A673 (cell line): ENCODE measurements at regions not wholly inside any gene's neighbourhood (a gene's known extent, or its start where the extent isn't known, plus 50 kb on each side); places are given as distances from the start of the nearest gene placed in this dataset.

ENCODE experiments used
- BruUV-seq: library from RNA; stranded (reverse); fragments of 400-500 nt; replicated peaks from 2 replicates; lab custom pipeline; 2021; lab: Mats Ljungman, UMichigan
- CTCF ChIA-PET: fragments of 300-600 bp; sonication (Branson Sonifier 250); formaldehyde crosslinking; loops from one replicate; lab custom pipeline; 2022; ENCODE audit warnings: antibody characterized with exemption; lab: Charles Lee
- POLR2A ChIA-PET: fragments of 300-600 bp; sonication (Branson Sonifier 250); formaldehyde crosslinking; loops from one replicate; lab custom pipeline; 2022; ENCODE audit warnings: antibody characterized with exemption; ENCODE audit not compliant: low non-redundant PET; lab: Charles Lee
- DNase-seq: peaks from one replicate; pipeline ENCODE4 v3.0.0-alpha.2; 2015; ENCODE audit warnings: low spot score
- H3K27ac ChIP-seq: fragments of 200-600 bp; sonication (generic); 2 replicates; pipeline ENCODE4 v1.5.1; 2016; ENCODE audit warnings: mixed run types, low read depth, mild to moderate bottlenecking, mixed read lengths, antibody characterized with exemption, low read length; ENCODE audit not compliant: poor library complexity, severe bottlenecking
- H3K27me3 ChIP-seq: fragments of 200-600 bp; sonication (generic); replicated peaks from 2 replicates; pipeline ENCODE4 v1.6.1; 2017; ENCODE audit warnings: mixed run types, low read depth, mild to moderate bottlenecking, mixed read lengths, antibody characterized with exemption, low read length; ENCODE audit not compliant: insufficient read depth, poor library complexity
- H3K36me3 ChIP-seq: fragments of 200-600 bp; sonication (generic); 2 replicates; pipeline ENCODE4 v1.6.1; 2016; ENCODE audit warnings: mixed run types, mild to moderate bottlenecking, mixed read lengths, antibody characterized with exemption, low read length; ENCODE audit not compliant: insufficient read depth, poor library complexity, severe bottlenecking
- H3K4me1 ChIP-seq: fragments of 200-600 bp; sonication (generic); 2 replicates; pipeline ENCODE4 v1.6.1; 2017; ENCODE audit warnings: mixed run types, mild to moderate bottlenecking, mixed read lengths, antibody characterized with exemption, low read length; ENCODE audit not compliant: insufficient read depth, poor library complexity, severe bottlenecking
- H3K4me3 ChIP-seq: fragments of 200-600 bp; sonication (generic); 2 replicates; pipeline ENCODE4 v1.5.1; 2016; ENCODE audit warnings: low read depth, mixed run types, mild to moderate bottlenecking, mixed read lengths, low read length; ENCODE audit not compliant: poor library complexity, severe bottlenecking
- H3K9me3 ChIP-seq: fragments of 200-600 bp; sonication (generic); 2 replicates; pipeline ENCODE4 v1.6.1; 2016; ENCODE audit warnings: mixed run types, low read depth, mild to moderate bottlenecking, mixed read lengths, antibody characterized with exemption, low read length; ENCODE audit not compliant: poor library complexity, severe bottlenecking
- EZH2 ChIP-seq: fragments of 200-600 bp; sonication (generic); IDR thresholded peaks from 2 replicates; pipeline ENCODE4 v1.6.1; 2017; ENCODE audit warnings: borderline replicate concordance, low read depth, mild to moderate bottlenecking, mixed read lengths, antibody characterized with exemption, low read length; ENCODE audit not compliant: poor library complexity, severe bottlenecking
- intact Hi-C: fragments of 100-400 bp; cut with micrococcal nuclease; formaldehyde crosslinking; loops from one replicate; pipeline ENCODE4 v1.10.0; 2022; ENCODE audit not compliant: unreplicated experiment
- TF ChIP-seq, protein P1 (sequence below): fragments of 300-800, 200-600 bp; sonication (generic); conservative IDR thresholded peaks from 2 replicates; pipeline ENCODE4 v1.5.1; 2017; ENCODE audit warnings: low read depth, mild to moderate bottlenecking, antibody characterized with exemption, low read length, moderate library complexity, mixed read lengths

DNA sequence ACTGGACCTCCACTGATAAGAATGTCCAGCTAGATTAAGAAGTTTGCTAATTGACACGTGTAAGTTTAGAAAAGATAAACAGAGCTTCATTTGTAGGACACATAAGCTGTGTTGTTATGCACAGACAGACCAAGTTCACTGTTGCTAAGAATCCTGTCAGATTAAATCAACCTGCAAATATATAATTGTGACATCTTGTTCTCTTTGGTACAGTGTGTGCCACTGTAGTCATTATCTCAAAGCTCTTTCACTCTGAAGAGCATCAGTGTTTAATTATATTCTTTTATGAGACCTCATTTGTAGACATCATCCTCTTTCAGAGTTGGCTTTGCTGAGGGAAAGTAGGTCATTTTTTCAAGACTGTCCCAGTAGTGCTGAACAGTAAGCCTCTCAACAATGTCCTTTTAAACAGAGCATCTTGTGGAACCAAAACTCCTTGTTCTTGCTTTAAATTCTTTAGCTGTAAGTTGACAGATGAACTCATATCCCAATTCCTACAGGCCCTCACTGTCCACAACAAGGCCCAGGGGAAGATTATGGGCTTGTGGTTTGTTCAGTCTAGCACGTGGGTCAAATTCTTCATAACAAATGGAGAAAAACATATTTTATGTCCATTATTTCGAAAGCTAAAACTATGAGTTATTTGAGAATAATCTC is 252.4 kb downstream of the HDGFL1 start:
- H3K9me3 ChIP-seq: no peaks in the 10 kb centered on the region
- ChIA-PET POLR2A (no interaction called here), CTCF (no interaction called here)
- no peak for DNase-seq
- H3K36me3 ChIP-seq: no peaks in the 10 kb centered on the region
- BruUV-seq: no TSS peak
- TF ChIP-seq, protein P1, sequence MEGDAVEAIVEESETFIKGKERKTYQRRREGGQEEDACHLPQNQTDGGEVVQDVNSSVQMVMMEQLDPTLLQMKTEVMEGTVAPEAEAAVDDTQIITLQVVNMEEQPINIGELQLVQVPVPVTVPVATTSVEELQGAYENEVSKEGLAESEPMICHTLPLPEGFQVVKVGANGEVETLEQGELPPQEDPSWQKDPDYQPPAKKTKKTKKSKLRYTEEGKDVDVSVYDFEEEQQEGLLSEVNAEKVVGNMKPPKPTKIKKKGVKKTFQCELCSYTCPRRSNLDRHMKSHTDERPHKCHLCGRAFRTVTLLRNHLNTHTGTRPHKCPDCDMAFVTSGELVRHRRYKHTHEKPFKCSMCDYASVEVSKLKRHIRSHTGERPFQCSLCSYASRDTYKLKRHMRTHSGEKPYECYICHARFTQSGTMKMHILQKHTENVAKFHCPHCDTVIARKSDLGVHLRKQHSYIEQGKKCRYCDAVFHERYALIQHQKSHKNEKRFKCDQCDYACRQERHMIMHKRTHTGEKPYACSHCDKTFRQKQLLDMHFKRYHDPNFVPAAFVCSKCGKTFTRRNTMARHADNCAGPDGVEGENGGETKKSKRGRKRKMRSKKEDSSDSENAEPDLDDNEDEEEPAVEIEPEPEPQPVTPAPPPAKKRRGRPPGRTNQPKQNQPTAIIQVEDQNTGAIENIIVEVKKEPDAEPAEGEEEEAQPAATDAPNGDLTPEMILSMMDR: no peak
- no peak for TF ChIP-seq EZH2
- H3K27ac ChIP-seq: no peak overlapping the region
- no peak overlapping the region for H3K4me3 ChIP-seq
- no peaks in the 10 kb centered on the region for H3K27me3 ChIP-seq
- intact Hi-C loops: no loop called here
- peaks cover 8% of the 10 kb centered on the region for H3K4me1 ChIP-seq

- BruUV-seq: no TSS peak
- Histone ChIP-seq H3K27me3 (no peaks in the 10 kb centered on the region), H3K4me1 (peaks cover 23% of the 10 kb centered on the region), H3K9me3 (no peaks in the 10 kb centered on the region), H3K36me3 (no peaks in the 10 kb centered on the region), H3K27ac (no peak overlapping the region), H3K4me3 (no peak overlapping the region)
- DNase-seq: peak; percentile 73
- intact Hi-C loops: no loop called here
- TF ChIP-seq, protein P1: no peak
- TF ChIP-seq EZH2: no peak
- ChIA-PET CTCF (no interaction called here), POLR2A (no interaction called here)
These were observed 255.8 kb downstream of the HDGFL1 start for GRCh38 chr6:22825210-22825609.

DNA sequence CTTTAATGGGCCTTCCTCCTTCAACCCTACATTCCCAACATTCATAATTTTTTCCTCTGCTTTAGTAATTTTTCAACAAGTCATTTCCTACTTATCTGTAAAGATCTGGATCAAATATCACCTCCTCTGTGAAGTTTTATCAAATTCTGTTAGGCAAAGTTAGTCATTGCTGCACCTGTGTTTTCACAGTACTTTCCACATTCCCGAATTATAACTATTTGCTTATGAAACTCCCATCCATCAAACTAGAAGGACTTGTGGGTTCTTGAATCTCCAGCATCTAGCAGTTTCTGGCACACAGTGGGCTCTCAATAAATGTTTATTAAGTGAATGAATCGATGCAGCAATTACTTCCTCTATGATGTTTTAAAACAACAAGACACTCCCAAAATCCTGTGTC is 257.6 kb downstream of the HDGFL1 start:
- Histone ChIP-seq H3K27me3 (no peaks in the 10 kb centered on the region), H3K9me3 (no peaks in the 10 kb centered on the region), H3K4me3 (no peak overlapping the region), H3K27ac (no peak overlapping the region), H3K4me1 (peaks cover 23% of the 10 kb centered on the region), H3K36me3 (no peaks in the 10 kb centered on the region)
- POLR2A ChIA-PET: no interaction called here
- TF ChIP-seq EZH2: no peak
- intact Hi-C loops: no loop called here
- BruUV-seq: no TSS peak
- no peak for DNase-seq
- CTCF ChIA-PET: no interaction called here

- peaks cover 23% of the 10 kb centered on the region for H3K4me1 ChIP-seq
- intact Hi-C loops: no loop called here
- H3K4me3 ChIP-seq: no peak overlapping the region
- no peaks in the 10 kb centered on the region for H3K9me3 ChIP-seq
- ChIA-PET CTCF (no interaction called here), POLR2A (interaction anchor here (0.6 kb wide), 1 partner anchor 51 kb away, joined by 4 read pairs; no protein-coding TSS in a partner anchor)
- no TSS peak for BruUV-seq
- no peaks in the 10 kb centered on the region for H3K36me3 ChIP-seq
- no peaks in the 10 kb centered on the region for H3K27me3 ChIP-seq
- no peak for DNase-seq
- H3K27ac ChIP-seq: no peak overlapping the region
- no peak for TF ChIP-seq EZH2
- TF ChIP-seq, protein P1: no peak
These were observed 258.4 kb downstream of the HDGFL1 start for GRCh38 chr6:22827760-22828159.
